GM18873 (cell line): ENCODE measurements at regions not wholly inside any gene's neighbourhood (a gene's known extent, or its start where the extent isn't known, plus 50 kb on each side); places are given as distances from the start of the nearest gene placed in this dataset.
"Not testable (repeated sequence)": the region's sequence is repeated elsewhere in the genome, so short reads cannot be mapped to it uniquely, and the experiment has no call there.

Experiments used
- ATAC-seq: cut with Tn5 transposase; IDR thresholded peaks from one replicate; pipeline ENCODE4 v1.9.1; 2021; ENCODE audit warnings: mild to moderate bottlenecking, moderate library complexity, moderate number of reproducible peaks; ENCODE audit not compliant: unreplicated experiment, low FRiP score

- no peak for ATAC-seq
Observed at GRCh38 chr12:34301251-34302130, 279.2 kb downstream of the ALG10 start.

GRCh38 chr12:34302131-34302885, 280.0 kb downstream of the ALG10 start:
- ATAC-seq = no peak

DNA sequence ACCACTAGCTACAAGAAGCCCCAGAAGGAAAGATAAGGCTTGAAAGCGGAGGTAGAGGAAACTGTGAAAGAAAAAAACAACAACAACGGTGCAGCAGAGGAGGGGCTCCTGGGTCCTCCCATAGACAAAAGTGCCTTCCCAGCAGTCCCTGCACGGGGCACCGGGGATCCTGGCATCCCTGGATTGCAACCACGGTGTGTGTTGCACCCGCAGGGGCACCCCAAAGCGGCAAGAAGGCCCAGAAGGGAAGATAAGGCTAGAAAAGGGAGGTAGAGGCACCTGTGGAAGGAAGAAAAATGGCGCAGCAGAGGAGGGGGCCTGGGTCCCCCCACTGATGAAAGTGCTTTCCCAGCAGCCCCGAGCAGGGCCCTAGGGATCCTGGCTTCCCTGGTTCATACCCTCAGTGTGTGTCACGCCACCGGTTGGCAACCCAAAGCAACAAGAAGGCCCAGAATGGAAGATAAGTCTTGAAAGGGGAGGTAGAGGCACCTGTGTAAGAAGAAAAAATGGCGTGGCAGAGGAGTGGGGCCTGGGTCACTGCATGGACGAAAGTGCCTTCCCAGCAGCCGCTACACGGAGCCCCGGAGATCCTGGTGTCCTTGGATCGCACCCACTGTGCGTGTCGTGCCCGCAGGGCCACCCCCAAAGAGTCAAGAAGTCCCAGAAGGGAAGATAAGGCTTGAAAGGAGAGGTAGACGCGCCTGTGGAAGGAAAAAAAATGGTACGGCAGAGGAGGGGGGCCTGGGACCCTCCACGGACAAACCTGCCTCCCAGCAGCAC, 281.0 kb downstream of the ALG10 start:
- no peak for ATAC-seq

DNA sequence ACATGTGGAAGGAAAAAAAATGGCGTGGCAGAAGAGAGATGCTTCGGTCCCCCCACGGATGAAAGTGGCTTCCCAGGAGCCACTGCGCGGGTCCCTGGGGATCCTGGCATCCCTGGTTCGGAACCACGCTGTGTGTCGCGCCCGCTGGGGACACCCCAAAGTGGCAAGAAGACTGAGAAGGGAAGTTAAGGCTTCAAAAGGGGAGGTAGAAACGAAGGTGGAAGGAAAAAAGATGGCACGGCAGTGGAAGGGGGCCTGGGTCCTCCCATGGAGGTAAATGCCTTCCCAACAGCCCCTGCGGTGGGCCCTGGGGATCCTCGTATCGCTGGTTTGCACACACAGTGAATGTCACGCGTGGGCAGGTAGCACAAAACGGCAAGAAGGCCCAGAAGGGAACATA, 281.7 kb downstream of the ALG10 start:
- ATAC-seq = no peak

- ATAC-seq = no peak
Observed at GRCh38 chr12:34304546-34304945, 282.2 kb downstream of the ALG10 start.

DNA sequence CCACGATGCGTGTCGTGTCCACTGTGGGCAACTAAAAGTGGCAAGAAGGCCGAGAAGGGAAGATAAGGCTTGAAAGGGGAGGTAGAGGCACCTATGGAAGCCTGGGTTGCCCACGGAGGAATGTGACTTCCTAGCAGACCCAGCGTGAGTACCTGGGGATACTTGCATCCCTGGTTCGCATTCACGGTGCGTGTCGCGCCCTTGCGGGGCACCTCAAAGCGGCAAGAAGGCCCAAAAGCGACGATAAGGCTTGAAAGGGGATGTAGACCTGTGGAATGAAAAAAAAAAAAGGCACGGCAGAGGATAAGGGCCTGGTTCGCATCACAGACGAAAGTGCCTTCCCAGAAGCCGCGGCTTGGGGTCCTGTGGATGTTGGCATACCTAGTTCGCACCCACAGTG, 282.9 kb downstream of the ALG10 start:
- no peak for ATAC-seq

- no peak for ATAC-seq
Observed at GRCh38 chr12:34306133-34306830, 284.0 kb downstream of the ALG10 start.

GRCh38 chr12:34309806-34310804, 287.8 kb downstream of the ALG10 start:
- not testable (repeated sequence) for ATAC-seq

- no peak for ATAC-seq
Observed at GRCh38 chr12:34311337-34311736, 289.0 kb downstream of the ALG10 start.

DNA sequence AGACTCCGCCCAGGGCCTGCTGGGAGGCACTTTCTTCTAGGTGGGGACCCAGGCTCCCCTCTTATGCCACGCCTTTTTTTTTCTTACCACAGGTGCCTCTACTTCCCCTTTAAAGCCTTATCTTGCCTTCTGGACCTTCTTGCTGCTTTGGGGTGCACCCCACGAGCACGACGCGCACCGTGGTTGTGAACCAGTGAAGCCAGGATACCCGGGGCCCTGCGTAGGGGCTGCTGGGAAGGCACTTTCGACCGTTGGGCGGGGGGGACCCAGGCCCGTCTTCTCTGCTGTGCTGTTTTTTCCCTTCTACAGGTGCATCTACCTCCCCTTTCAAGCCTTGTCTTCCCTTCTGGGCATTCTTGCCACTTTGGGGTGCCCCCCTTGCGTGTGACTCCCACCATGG, 305.4 kb downstream of the ALG10 start:
- no peak for ATAC-seq

- ATAC-seq = no peak
Observed at GRCh38 chr12:34333337-34333736, 311.0 kb downstream of the ALG10 start.

GRCh38 chr12:34334538-34334937, 312.2 kb downstream of the ALG10 start:
- ATAC-seq = no peak

DNA sequence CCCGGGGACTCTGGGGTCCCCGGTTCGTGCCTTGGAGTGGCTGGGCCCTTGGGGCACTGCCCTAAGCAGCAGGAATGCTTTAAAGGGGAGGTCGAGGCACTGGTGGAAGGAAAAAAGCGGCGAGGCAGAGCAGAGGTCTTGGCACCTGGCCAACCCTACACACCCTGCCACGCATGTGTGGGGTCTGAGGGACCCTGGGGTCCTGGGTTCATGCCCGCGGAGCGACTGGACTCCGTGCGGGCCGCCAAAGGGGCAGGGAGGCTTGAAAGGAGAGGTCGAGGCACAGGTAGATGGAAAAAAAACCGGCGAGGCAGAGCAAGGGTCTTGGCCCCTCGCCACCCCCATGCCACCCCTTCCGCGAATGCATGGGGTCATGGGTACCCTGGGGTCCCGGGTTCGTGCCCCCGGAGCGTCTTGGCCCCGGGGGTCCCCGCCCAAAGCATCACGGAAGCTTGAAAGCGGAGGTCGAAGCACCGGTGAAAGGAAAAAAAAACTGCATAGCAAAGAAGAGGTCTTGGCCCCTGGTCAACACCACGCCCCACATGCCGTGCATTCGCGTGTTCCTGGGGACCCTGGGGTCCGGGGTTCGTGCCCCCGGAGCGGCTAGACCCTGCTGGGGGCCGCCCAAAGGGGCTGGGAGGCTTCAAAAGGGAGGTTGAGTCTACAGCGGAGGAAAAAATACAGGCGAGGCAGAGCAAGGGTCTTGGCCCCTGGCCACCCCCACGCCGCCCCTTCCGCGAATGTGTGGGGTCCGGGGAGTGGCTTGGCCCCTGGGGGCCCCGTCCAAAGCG, 312.9 kb downstream of the ALG10 start:
- ATAC-seq = no peak

DNA sequence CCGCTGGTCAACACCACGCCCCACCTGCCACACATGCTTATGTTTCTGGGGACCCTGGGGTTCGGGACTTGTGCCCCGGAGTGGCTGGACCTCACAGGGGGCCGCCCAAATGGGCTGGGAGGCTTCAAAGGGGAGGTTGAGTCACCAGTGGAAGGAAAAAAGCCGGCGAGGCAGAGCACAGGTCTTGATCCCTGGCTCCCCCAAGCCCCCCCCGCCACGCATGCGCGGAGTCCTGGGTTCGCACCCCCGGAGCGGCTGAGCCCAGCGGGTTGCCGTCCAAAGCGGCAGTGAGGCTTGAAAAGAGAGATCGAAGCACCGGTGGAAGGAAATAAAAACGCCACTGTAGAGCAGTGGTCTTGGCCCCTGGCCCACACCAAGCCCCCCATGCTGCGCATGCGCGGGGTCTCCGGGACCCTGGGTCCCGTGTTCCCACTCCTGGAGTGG, 313.5 kb downstream of the ALG10 start:
- no peak for ATAC-seq

DNA sequence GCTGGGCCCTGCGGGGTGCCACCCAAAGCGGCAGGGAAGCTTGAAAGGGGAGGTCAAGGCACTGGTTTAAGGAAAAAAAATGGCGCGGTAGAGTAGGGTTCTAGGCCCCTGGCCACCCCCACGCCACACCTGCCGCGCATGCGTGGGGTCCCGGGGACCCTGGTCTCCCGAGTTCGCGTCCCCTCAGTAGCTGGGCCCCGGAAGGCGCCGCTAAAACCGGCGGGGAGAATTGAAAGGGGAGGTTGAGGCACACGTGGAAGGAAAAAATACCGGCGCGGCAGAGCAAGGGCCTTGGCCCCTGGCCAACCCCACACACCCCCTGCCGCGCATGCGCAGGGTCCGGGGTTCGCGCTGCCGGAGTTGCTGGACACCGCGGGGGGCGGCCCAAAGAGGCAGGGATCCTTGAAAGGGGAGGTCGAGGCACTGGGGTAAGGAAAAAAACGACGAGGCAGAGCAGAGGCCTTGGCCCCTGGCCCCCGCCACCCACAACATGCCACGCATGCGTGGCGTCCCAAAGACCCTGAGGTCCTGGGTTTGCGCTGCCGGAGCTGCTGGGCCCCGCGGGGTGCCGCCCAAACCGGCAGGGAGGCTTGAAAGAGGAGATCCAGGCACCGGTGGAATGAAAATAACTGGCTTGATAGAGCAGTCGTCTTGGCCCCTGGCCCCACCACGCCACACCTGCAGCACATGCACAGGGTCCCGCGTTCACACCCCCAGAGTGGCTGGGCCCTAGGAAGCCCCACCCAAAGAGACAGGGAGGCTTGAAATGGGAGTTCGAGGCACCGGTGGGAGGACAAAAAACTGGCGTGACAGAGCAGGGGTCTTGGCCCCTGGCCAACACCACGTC, 314.5 kb downstream of the ALG10 start:
- no peak for ATAC-seq

DNA sequence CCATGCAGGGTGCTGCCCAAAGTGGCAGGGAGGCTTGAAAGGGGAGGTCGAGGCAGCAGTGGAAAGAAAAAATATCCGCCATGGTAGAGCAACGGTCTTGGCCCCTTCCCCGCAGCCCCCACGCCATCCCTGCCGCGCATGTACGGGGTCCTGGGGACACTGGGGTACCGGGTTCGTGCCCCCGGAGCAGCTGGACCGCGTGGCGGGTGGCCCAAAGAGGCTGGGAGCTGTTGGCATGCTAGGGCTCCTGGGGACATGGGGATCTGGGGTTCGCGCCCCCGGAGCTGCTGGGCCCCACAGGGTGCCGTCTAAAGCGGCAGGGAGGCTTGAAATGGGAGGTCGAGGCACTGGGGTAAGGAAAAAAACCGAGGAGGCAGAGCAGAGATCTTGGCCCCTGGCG, 316.5 kb downstream of the ALG10 start:
- no peak for ATAC-seq

- ATAC-seq = no peak
Observed at GRCh38 chr12:34339922-34340321, 317.6 kb downstream of the ALG10 start.
